H1 (cell line): ENCODE measurements at regions not wholly inside any gene's neighbourhood (a gene's known extent, or its start where the extent isn't known, plus 50 kb on each side); places are given as distances from the start of the nearest gene placed in this dataset.
A peak's percentile ranks its signal among the peaks of the same experiment; 100 is the strongest.

ENCODE experiments used
- CTCF ChIA-PET: fragments of 300-600 bp; sonication (Branson Sonifier 250); formaldehyde crosslinking; loops from one replicate; lab custom pipeline; 2021; ENCODE audit not compliant: partially characterized antibody; lab: Charles Lee
- POLR2A ChIA-PET: fragments of 300-600 bp; sonication (Branson Sonifier 250); formaldehyde crosslinking; loops from one replicate; lab custom pipeline; 2021; ENCODE audit warnings: inconsistent platforms; ENCODE audit not compliant: partially characterized antibody; lab: Charles Lee
- DNase-seq, 2 experiments: peaks; one replicate each; pipeline versions ENCODE4 v3.0.0 to v3.0.0-alpha.2; 2010 to 2022; ENCODE audit warnings: low spot score in 2 of 2, low read depth in 1 of 2, mixed read lengths in 1 of 2
- FAIRE-seq: peaks from 2 replicates; lab custom pipeline; 2011; peaks lifted over from hg19 to GRCh38; lab: Jason Lieb, UNC
- H2AFZ ChIP-seq: 2 replicates; pipeline ENCODE4 v1.8.1; 2012; ENCODE audit warnings: low read length, inconsistent platforms
- H2AK5ac ChIP-seq: 2 replicates; pipeline ENCODE4 v1.6.1; 2013; ENCODE audit warnings: low read depth, low read length
- H2BK120ac ChIP-seq: replicated peaks from 2 replicates; pipeline ENCODE3; 2013; ENCODE audit warnings: low read depth, low read length, inconsistent platforms
- H2BK12ac ChIP-seq: 2 replicates; pipeline ENCODE4 v1.6.1; 2013; ENCODE audit warnings: low read depth, low read length
- H2BK15ac ChIP-seq: 2 replicates; pipeline ENCODE4 v1.6.1; 2013; ENCODE audit warnings: low read length
- H2BK20ac ChIP-seq: 2 replicates; pipeline ENCODE4 v1.6.1; 2013; ENCODE audit warnings: low read length
- H2BK5ac ChIP-seq: 2 replicates; pipeline ENCODE4 v1.6.1; 2013; ENCODE audit warnings: low read depth, low read length
- H3K14ac ChIP-seq: 2 replicates; pipeline ENCODE4 v1.6.1; 2013; ENCODE audit warnings: inconsistent platforms; ENCODE audit not compliant: insufficient read length
- H3K18ac ChIP-seq: 2 replicates; pipeline ENCODE4 v1.6.1; 2013; ENCODE audit warnings: low read length; ENCODE audit errors: extremely low read depth
- H3K23ac ChIP-seq: 2 replicates; pipeline ENCODE4 v1.6.1; 2013; ENCODE audit warnings: inconsistent platforms; ENCODE audit not compliant: insufficient read length
- H3K23me2 ChIP-seq: 2 replicates; pipeline ENCODE4 v1.6.1; 2013; ENCODE audit warnings: low read depth, low read length
- H3K27ac ChIP-seq: 2 replicates; pipeline ENCODE4 v1.6.1; 2011; ENCODE audit warnings: low read depth, low read length, inconsistent platforms
- H3K27me3 ChIP-seq, 4 experiments: replicated peaks in 1 of 4; 1 replicate in 1 of 4; 2 replicates in 3 of 4; pipeline versions ENCODE4 v1.6.1 to v1.8.1; 2011 to 2013; ENCODE audit warnings: low read length in 3 of 4, mild to moderate bottlenecking in 3 of 4, inconsistent platforms in 2 of 4, mixed read lengths in 2 of 4, moderate library complexity in 1 of 4; ENCODE audit not compliant: control insufficient read depth in 3 of 4, insufficient read depth in 3 of 4; ENCODE audit errors: extremely low read depth in 1 of 4
- H3K36me3 ChIP-seq, 4 experiments: 2 replicates each; pipeline versions ENCODE4 v1.6.1 to v1.8.1; 2011 to 2013; ENCODE audit warnings: mild to moderate bottlenecking in 4 of 4, low read length in 3 of 4, moderate library complexity in 2 of 4, control low read depth in 1 of 4, inconsistent platforms in 1 of 4; ENCODE audit not compliant: insufficient read depth in 4 of 4, control insufficient read depth in 2 of 4
- H3K4ac ChIP-seq: replicated peaks from 2 replicates; pipeline ENCODE3; 2013; ENCODE audit warnings: low read length, low read depth, mixed read lengths, inconsistent platforms; ENCODE audit not compliant: insufficient read length
- H3K4me1 ChIP-seq, 4 experiments: replicated peaks in 1 of 4; 1 replicate in 1 of 4; 2 replicates in 3 of 4; pipeline versions ENCODE4 v1.6.1 to v1.8.1; 2011 to 2013; ENCODE audit warnings: low read length in 3 of 4, inconsistent platforms in 2 of 4, mixed read lengths in 1 of 4; ENCODE audit not compliant: insufficient read depth in 4 of 4, control insufficient read depth in 3 of 4
- H3K4me2 ChIP-seq, 2 experiments: 2 replicates each; pipeline versions ENCODE4 v1.6.1 to v1.8.1; 2011 to 2013; ENCODE audit warnings: low read depth in 2 of 2, low read length in 2 of 2, control low read depth in 1 of 2, inconsistent platforms in 1 of 2, mild to moderate bottlenecking in 1 of 2; ENCODE audit not compliant: insufficient read depth in 1 of 2
- H3K4me3 ChIP-seq, 4 experiments: fragments of 200-600, 300-600 bp in 1 of 4; sonication (generic), shearing (Covaris generic), sonication (Bioruptor Twin) in 1 of 4; 2 replicates each; pipeline versions ENCODE4 v1.5.1 to v1.8.1; 2011 to 2016; ENCODE audit warnings: low read length in 4 of 4, low read depth in 3 of 4, control low read depth in 2 of 4, inconsistent platforms in 2 of 4, mild to moderate bottlenecking in 2 of 4, mixed read lengths in 1 of 4, moderate library complexity in 1 of 4; ENCODE audit not compliant: insufficient read depth in 2 of 4; ENCODE audit errors: extremely low read depth in 1 of 4
- H3K56ac ChIP-seq: replicated peaks from 2 replicates; pipeline ENCODE3; 2013; ENCODE audit warnings: low read depth, mild to moderate bottlenecking, mixed read lengths, low read length, inconsistent platforms; ENCODE audit not compliant: insufficient read length
- H3K79me1 ChIP-seq: 2 replicates; pipeline ENCODE4 v1.6.1; 2013; ENCODE audit warnings: low read depth, low read length, control low read depth
- H3K79me2 ChIP-seq, 2 experiments: 2 replicates each; pipeline versions ENCODE4 v1.6.1 to v1.8.1; 2012 to 2013; ENCODE audit warnings: low read length in 2 of 2, mild to moderate bottlenecking in 2 of 2, inconsistent platforms in 1 of 2; ENCODE audit not compliant: insufficient read depth in 2 of 2, control insufficient read depth in 1 of 2
- H3K9ac ChIP-seq, 4 experiments: replicated peaks in 1 of 4; 1 replicate in 1 of 4; 2 replicates in 3 of 4; pipeline versions ENCODE4 v1.6.1 to v1.8.1; 2011 to 2013; ENCODE audit warnings: low read depth in 3 of 4, low read length in 3 of 4, control low read depth in 2 of 4, mild to moderate bottlenecking in 2 of 4, moderate library complexity in 2 of 4, inconsistent platforms in 1 of 4; ENCODE audit errors: extremely low read depth in 1 of 4
- H3K9me3 ChIP-seq, 2 experiments: 2 replicates each; pipeline versions ENCODE4 v1.6.1 to v1.8.1; 2012 to 2013; ENCODE audit warnings: mild to moderate bottlenecking in 2 of 2, moderate library complexity in 2 of 2, control low read depth in 1 of 2, inconsistent platforms in 1 of 2, low read depth in 1 of 2, low read length in 1 of 2, mixed read lengths in 1 of 2; ENCODE audit not compliant: insufficient read depth in 2 of 2
- H4K20me1 ChIP-seq, 2 experiments: replicated peaks in 1 of 2; 2 replicates each; pipeline versions ENCODE3 to v1.8.1; 2011 to 2013; ENCODE audit warnings: inconsistent platforms in 2 of 2, low read length in 2 of 2, mild to moderate bottlenecking in 1 of 2; ENCODE audit not compliant: insufficient read depth in 2 of 2, control insufficient read depth in 1 of 2
- H4K5ac ChIP-seq: 2 replicates; pipeline ENCODE4 v1.6.1; 2013; ENCODE audit warnings: low read length, low read depth, mixed read lengths, inconsistent platforms; ENCODE audit not compliant: insufficient read length
- H4K8ac ChIP-seq: 2 replicates; pipeline ENCODE4 v1.8.0; 2013; ENCODE audit warnings: mild to moderate bottlenecking, moderate library complexity, low read length, inconsistent platforms; ENCODE audit not compliant: insufficient read depth; ENCODE audit errors: extremely low read depth
- H4K91ac ChIP-seq: replicated peaks from 2 replicates; pipeline ENCODE3; 2013; ENCODE audit warnings: low read length, mixed read lengths, inconsistent platforms; ENCODE audit not compliant: insufficient read length
- JUND ChIP-seq: IDR thresholded peaks from 2 replicates; pipeline ENCODE4 v1.6.1; 2011; ENCODE audit warnings: mild to moderate bottlenecking, improper control_type of control experiment, low read length
- KDM5A ChIP-seq: fragments of 200-600 bp; IDR thresholded peaks from 2 replicates; pipeline ENCODE4 v1.7.1; 2012; ENCODE audit warnings: mild to moderate bottlenecking, low read length, inconsistent platforms, mixed read lengths
- WGBS, 2 experiments: shearing (Covaris generic) in 1 of 2; methylation state at CpG; one replicate each; pipeline versions ENCODE4 v1.1.6 to v1.1.7; 2013 to 2015; ENCODE audit warnings: low lambda C conversion rate in 2 of 2, mixed read lengths in 2 of 2, inconsistent platforms in 1 of 2, low coverage in 1 of 2, missing lambda C conversion rate in 1 of 2; ENCODE audit not compliant: insufficient replicate concordance in 2 of 2, insufficient coverage in 1 of 2, insufficient read length in 1 of 2; ENCODE audit errors: extremely low coverage in 1 of 2, missing lambda C conversion rate in 1 of 2; 5-methylcytosine and 5-hydroxymethylcytosine counted together

GRCh38 chrX:39845233-39845632 lies 252.5 kb downstream of the BCOR start:
- Histone ChIP-seq H3K4me3 (no peak overlapping the region), H3K9me3 (no peaks in the 10 kb centered on the region), H3K27me3 (0 out of 7 replicates have a peak, but pooled peaks cover 0 to 2% (median 0%) of the 10 kb centered on the region in 4 experiments), H3K27ac (no peak overlapping the region), H3K56ac (no peak overlapping the region), H2AFZ (no peak overlapping the region), H2BK120ac (no peak overlapping the region), H2BK5ac (no peak overlapping the region), H3K4me1 (peaks cover 0 to 7% (median 5%) of the 10 kb centered on the region in 4 experiments; a peak in 3 of 7 replicates), H2BK15ac (no peak overlapping the region), H3K9ac (no peak overlapping the region), H3K14ac (no peak overlapping the region), H3K4ac (no peak overlapping the region), H3K23me2 (no peaks in the 10 kb centered on the region), H3K79me1 (no peaks in the 10 kb centered on the region), H3K36me3 (no peaks in the 10 kb centered on the region), H4K5ac (no peak overlapping the region), H2BK12ac (no peak overlapping the region), H3K18ac (no peak overlapping the region), H4K8ac (no peak overlapping the region), H3K4me2 (no peak overlapping the region), H4K20me1 (no peaks in the 10 kb centered on the region), H2AK5ac (no peak overlapping the region), H4K91ac (peak overlapping the region; percentile 30), H3K79me2 (no peaks in the 10 kb centered on the region), H3K23ac (no peak overlapping the region), H2BK20ac (no peak overlapping the region)
- no peak for FAIRE-seq
- no peak for DNase-seq
- ChIA-PET POLR2A (no interaction called here), CTCF (interaction anchor here (1.3 kb wide), 1 partner anchor 39 kb away, joined by 3 read pairs; no protein-coding TSS in a partner anchor)
- TF ChIP-seq JUND (no peak), KDM5A (no peak)
- WGBS, 2 experiments = 95% methylated on average over 9 of the region's 9 CpGs; no CpG with 5 or more reads in 1 of the 2 experiments
